Smooth muscle cell of the brain vasculature (primary cell): ENCODE measurements at regions not wholly inside any gene's neighbourhood (a gene's known extent, or its start where the extent isn't known, plus 50 kb on each side); places are given as distances from the start of the nearest gene placed in this dataset.
"Not testable (repeated sequence)": the region's sequence is repeated elsewhere in the genome, so short reads cannot be mapped to it uniquely, and the experiment has no call there.

Experiments used
- DNase-seq: peaks from one replicate; pipeline ENCODE4 v3.0.0-alpha.2; 2012; ENCODE audit warnings: low read depth, low spot score

DNA sequence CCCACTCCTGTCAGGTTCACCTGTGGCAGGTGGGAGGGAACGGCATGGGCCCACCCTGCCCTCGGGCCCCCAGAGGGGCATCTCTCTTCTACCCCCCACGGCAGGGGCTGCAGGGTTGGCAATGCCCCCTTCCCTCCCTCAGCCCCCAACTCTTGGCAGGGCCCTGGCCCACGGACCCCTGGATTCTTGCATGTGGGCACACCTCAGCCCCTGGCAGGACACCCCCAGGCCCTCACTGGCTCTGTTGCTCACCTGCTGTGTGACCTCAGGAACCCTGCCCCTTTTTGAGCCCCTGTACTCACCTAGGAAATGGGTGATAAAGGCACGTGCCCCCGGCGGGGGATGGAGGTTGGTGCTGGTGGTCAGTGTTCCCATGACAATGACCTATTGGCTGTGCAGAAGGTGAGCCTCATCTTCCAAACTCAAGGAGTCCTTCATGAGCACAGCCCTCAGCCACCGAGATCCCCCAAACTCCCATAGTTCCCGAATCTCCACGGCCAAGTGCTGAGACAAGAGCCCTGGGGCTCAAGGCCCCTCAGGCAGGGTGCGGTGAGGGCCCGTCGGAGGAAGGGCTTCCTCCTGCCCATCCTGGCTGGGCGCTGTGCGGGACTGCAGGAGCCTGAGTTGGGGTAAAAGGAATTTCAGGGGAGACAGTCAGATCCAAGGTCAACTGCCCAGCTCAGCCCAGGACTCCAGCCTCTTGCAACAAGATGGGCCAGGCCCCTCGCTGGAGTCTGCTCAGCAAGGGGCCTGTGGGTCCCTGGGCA is 198.2 kb downstream of the IGLL1 start:
- no peak for DNase-seq

GRCh38 chr22:23380911-23381310 is 199.2 kb downstream of the IGLL1 start:
- no peak for DNase-seq

- DNase-seq: no peak
Observed at GRCh38 chr22:23380230-23380573, 199.9 kb downstream of the IGLL1 start.

DNA sequence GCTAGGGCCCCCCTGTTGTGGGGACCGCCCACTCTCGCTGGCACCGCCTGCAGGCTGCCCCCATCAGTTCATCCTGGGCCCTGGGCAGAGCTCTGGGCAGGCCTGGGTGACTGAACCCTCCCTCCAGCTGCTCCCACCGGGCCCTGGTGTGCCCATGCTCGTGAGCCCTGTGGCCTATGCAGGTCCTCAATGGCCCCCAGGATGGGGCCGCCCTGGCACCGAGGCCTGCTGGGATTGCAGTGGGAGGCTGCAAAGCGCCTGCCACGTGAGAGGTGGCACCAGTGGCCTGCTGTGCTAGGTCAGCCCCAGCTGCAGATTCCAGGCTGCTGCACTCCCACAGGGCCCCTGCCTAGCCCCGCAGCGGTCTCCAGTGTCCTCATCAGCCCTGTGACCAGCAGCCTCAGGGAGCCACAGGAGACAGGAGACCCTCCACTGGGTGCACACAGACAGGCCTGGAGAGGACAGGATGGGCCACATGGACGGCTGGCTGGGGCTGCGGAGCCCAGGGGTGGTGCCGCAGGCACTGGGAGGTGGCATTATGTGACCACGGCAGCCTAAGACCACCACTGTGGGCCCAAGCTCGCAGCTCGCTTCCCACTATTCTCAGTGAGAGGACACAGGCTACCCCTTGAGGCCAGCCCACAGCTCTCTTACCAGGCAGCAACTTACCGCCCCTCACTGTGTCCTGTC is 199.4 kb downstream of the BCR start:
- DNase-seq: not testable (repeated sequence)

DNA sequence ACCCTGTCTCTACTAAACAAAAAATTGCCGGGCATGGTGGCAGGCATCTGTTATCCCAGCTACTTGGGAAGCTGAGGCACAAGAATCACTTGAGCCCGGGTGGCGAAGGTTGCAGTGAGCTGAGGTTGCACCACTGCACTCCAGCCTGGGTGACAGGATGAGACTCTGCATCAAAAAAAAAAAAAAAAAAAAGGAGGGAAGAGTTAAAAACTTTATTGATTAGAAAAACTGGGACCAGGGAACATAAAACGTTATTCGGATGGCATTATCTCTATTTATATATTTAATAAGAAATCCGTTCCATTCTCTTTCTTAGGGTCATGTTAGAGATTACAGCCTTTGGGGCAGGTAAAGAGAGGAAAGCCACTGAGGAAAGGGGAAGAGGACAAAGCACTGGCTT is 197.5 kb downstream of the BCR start:
- no peak for DNase-seq

GRCh38 chr22:23376256-23376655 is 195.9 kb downstream of the BCR start:
- no peak for DNase-seq

DNA sequence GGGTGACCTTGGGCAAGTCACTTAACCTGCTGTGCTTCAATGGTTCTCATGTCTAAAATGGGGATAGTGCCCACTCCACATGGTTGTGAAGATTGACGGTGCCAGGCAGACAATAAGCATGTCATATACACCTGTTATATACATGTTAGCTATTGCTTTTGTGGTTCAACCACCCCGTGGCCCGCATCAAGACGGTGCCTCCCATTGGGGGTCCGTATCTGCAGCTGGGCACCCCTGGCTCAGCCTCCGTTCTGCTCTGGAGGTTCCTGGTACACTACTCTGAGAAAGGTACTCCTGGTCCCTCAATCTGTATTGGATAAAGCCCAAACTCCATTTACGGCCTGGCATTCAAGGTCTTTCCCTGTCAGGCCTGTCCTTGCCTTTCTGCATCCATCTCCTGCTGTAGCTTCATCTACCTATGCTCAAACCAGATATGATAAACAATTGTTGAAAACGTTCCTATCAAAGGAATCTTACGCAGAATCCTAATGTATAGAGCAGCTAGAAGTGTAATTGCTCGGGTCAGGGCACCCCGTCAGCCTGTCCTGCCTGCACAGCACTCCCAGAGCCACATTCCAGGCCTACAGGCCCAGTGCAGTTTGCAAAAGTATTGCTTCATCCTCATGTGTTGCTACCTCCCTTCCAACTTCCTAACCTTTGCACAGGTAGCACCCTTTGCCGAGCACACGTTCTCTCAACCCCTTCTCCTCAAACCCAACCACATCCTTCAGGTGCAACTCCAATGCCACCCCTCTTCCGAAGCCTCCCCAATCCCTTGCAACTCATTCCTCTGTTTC is 194.9 kb downstream of the BCR start:
- no peak for DNase-seq

DNA sequence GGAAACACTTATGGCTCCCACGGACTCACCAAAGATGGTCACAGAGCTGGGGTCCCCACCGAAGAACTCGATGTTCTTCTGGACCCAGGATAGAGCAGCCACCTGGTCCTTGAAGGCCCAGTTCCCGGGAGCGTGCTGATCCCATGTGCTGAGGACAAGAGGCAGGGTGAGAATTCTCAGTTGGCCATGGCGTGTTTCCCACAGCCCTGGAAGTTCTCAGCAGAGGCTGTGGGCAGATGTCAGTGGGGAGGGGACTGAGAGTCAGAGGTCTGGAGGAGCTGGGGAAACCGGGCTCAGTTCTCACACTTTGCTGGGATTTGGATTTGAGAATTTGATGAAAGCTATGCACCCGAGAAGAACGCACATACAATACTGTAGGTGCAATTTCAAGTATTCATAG is 193.3 kb downstream of the BCR start:
- no peak for DNase-seq

- no peak for DNase-seq
Observed at GRCh38 chr22:23370251-23370650, 189.9 kb downstream of the BCR start.

GRCh38 chr22:23369054-23369685 is 188.9 kb downstream of the BCR start:
- DNase-seq: no peak
